HEK293 (cell line): ENCODE measurements at regions not wholly inside any gene's neighbourhood (a gene's known extent, or its start where the extent isn't known, plus 50 kb on each side); places are given as distances from the start of the nearest gene placed in this dataset.
"Not testable (repeated sequence)": the region's sequence is repeated elsewhere in the genome, so short reads cannot be mapped to it uniquely, and the experiment has no call there.

Source experiments
- OVOL3 ChIP-seq: fragments of 450-650 bp; formaldehyde crosslinking; IDR thresholded peaks from 2 replicates; pipeline ENCODE4 v1.5.1; 2016; ENCODE audit warnings: missing biosample characterization, missing genetic modification characterization
- TRIM28 ChIP-seq: IDR thresholded peaks from 2 replicates; pipeline ENCODE4 v1.6.1; 2011; ENCODE audit warnings: low read length, control low read depth, borderline replicate concordance
- ZNF138 ChIP-seq: fragments of 450-650 bp; formaldehyde crosslinking; IDR thresholded peaks from 2 replicates; pipeline ENCODE4 v1.5.1; 2016; ENCODE audit warnings: missing biosample characterization, missing genetic modification characterization, borderline replicate concordance
- TF ChIP-seq, protein P1 (sequence below): fragments of 450-650 bp; formaldehyde crosslinking; IDR thresholded peaks from 2 replicates; pipeline ENCODE4 v1.5.1; 2016; ENCODE audit warnings: missing biosample characterization, missing genetic modification characterization

DNA sequence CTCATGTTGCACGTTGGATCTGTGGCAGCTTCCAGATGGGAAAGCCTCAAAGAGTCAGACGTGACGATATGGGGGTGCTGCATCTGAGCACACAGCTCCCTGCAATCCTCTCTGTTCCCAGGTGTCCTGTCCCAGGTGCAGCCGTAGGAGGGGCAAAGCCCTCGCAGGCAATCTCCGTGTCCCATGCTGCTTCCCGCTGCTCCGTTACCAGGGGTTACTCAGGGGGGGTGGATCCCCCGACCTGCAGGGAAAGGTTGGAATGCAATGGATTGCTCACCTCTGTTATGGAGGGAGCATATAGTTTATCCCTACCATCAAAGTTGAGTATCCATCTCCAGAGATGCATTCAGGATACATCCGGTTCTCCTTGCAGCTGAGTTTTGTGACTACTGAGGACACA is 476.1 kb downstream of the GOLGA6L6 start:
- TF ChIP-seq, protein P1, sequence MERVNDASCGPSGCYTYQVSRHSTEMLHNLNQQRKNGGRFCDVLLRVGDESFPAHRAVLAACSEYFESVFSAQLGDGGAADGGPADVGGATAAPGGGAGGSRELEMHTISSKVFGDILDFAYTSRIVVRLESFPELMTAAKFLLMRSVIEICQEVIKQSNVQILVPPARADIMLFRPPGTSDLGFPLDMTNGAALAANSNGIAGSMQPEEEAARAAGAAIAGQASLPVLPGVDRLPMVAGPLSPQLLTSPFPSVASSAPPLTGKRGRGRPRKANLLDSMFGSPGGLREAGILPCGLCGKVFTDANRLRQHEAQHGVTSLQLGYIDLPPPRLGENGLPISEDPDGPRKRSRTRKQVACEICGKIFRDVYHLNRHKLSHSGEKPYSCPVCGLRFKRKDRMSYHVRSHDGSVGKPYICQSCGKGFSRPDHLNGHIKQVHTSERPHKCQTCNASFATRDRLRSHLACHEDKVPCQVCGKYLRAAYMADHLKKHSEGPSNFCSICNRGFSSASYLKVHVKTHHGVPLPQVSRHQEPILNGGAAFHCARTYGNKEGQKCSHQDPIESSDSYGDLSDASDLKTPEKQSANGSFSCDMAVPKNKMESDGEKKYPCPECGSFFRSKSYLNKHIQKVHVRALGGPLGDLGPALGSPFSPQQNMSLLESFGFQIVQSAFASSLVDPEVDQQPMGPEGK: not testable (repeated sequence)
- not testable (repeated sequence) for TF ChIP-seq OVOL3 (tag by site-specific recombination); TRIM28; ZNF138 (tag by site-specific recombination)
